ENCODE measurements at regions not wholly inside any gene's neighbourhood (a gene's known extent, or its start where the extent isn't known, plus 50 kb on each side); places are given as distances from the start of the nearest gene placed in this dataset.

DNA sequence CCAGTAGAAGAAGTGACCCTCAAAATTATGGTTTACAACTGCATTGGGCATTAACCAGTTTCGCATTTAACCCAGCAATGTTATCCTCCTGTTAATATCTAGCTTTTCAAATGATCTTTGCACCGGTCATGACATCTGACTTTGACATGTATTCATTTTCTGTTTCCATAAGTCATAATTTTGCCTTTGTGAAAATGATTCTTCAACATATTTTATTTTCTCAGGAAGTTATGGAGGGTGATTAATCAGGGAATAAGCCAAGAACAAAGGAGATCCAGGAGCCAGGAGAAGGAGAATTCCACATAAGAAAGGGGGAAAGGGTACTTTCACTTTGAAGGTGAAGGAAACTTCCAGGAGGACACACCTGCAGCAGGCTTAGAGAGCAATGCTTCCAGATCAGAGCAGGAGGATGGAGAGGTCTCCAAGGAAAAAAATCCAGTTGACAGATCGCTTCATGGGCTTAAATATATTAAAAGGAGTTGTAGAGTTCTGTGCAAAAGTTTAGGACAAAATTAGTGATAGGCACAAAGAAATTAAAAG, 92.1 kb upstream of the FAM3C start:
- DNase-seq: peak; percentile 29

- DNase-seq: no peak
These were observed 90.5 kb upstream of the FAM3C start for GRCh38 chr7:121486590-121486989.

GRCh38 chr7:121485467-121486243, 89.5 kb upstream of the FAM3C start:
- DNase-seq: no peak

DNA sequence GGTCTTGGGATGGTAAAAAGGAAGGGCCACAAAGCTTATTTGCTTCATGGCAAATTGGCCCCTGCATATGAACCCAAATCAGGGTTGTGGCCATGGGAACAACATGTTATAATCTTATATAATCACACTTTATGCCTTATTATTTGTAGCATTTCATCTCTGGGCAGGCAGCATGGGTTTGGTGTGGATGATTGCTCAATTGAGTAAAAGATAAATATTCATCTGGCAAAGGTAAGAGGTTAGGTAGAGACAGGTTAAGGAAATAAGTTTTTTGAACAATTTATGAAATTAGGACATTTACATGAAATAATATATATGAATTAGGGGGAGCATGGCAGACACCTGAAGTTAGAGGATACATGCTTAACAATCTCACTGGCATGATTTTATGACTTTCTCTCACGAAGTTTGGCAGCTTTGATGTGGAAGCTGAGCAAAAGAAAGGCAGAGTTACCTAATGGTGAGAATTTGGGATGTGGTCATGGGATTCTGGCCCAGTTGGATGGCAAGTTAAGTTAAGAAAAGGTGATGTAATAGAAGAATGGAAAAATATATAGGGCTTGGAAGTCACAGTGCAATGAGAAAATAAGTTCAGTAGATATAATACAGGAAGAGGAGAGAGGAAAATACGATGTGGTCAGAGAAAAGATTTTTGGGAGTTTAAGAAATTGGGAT, 88.1 kb upstream of the FAM3C start:
- no peak for DNase-seq

- DNase-seq: no peak
These were observed 84.6 kb upstream of the FAM3C start for GRCh38 chr7:121480566-121481335.

DNA sequence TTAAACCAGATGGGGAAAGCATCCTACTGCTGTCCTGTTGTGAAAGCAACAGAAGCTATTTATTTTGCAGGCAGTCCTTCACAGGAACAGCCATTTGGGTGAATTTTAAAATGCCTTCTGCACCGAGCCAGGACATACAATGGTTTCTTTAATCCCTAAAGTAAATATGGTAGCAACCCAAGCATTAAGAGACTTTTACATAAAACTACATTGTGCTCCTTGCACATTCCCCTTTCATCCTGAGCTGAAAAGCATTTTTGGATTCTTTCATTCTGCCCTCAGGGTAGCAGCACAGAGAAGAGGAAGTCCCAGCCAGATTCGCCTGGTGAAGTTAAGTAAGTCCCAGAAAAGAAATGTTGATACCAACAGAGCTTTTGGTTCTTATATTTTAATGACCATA, 84.0 kb upstream of the FAM3C start:
- no peak for DNase-seq

- no peak for DNase-seq
These were observed 83.4 kb upstream of the FAM3C start for GRCh38 chr7:121479466-121479865.

DNA sequence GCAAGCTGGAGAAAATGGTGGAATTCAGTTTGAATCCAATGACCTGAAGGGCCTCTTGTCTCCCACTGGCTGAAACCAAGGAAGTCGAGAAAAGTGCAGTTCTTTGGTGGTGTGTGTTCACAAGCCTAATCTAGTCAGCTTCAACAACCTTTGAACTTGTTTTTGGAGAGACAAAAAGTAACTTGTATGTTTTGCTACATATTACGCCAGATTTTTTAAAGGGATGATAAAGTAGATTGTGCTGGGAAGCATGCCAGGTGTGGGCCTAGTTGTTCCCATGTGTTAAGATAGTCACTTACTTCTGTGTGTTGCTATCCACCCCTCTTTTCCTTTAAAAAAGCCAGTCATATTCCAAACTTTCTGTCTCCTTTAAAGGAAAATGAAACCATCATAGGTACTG, 79.7 kb upstream of the FAM3C start:
- DNase-seq: no peak

DNA sequence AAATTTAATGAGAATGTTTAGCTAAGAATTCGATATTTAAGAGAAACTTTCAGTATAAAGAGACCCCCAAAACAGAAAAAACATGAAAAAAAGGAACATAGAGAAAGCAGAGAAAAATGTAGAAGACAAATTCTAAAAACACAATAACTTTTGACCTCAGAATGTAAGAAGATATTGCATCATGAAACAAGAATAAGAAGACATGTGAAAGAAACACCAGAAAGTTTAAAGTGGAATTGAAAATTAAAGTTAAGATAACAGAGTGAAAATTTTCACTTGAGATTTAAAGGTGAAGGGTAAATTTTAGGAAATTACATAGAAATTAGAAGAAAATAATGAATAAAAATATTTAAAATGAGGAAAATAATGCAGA, 78.2 kb upstream of the FAM3C start:
- DNase-seq: no peak

GRCh38 chr7:121473645-121474300, 77.7 kb upstream of the FAM3C start:
- DNase-seq: no peak

- no peak for DNase-seq
These were observed 70.3 kb upstream of the FAM3C start for GRCh38 chr7:121466455-121466854.

- no peak for DNase-seq
These were observed 63.0 kb upstream of the FAM3C start for GRCh38 chr7:121459148-121459547.

- DNase-seq: no peak
These were observed 60.8 kb upstream of the FAM3C start for GRCh38 chr7:121456785-121457359.

DNA sequence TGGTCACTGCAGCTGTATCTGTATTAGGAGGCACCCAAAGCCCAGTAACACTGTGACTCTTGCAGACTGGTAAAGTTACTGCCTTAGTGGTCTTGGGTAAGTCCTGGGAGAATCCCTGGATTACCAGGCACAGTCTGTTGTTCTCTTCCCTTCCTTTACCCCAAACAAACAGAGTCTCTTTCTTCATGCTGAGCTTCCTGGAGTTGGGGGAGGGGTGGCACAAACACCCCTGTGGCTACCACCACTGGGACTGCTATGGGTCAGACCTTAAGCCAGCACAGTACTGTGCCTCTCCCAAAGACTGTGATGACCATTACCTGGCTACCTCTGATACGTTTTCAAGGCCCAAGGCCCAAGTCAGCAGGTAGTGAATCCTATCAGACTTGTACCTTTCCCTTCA, 59.9 kb upstream of the FAM3C start:
- no peak for DNase-seq

GRCh38 chr7:121452389-121452788, 56.3 kb upstream of the FAM3C start:
- no peak for DNase-seq

DNA sequence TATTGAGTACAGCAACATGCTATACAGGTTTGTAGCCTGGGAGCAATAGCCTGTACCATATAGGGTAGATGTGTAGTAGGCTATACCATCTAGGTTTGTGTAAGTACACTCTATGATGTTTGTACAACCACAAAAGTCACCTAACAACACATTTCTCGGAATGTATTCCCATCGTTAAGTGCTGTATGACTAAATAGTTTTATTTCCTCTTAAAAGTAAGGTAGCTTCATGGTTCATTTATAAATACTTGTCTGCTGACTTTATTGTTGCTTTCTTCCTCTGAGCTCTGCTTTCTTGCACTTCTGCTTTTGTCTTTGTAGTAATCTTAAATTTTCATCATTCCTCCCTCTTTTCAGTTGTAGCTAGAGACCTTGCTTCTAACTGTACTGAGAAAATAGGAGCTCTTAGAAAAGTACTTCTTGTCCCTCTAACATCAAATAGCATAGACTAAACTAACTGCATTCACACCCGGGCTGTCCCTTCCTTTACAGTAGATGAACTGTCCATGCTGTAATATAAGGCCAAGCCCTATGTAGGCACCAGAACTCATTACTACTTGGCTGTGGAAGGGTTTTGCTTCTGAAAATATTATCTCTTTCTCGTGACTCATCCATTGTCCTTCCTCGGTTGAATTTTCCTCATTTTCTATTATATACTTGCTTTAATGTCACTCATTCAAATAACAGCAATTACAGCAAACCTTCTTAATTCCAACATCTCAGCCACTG, 55.4 kb upstream of the FAM3C start:
- no peak for DNase-seq

GRCh38 chr7:121450631-121451198, 54.6 kb upstream of the FAM3C start:
- no peak for DNase-seq

GRCh38 chr7:121449735-121450240, 53.7 kb upstream of the FAM3C start:
- DNase-seq: no peak

- DNase-seq: no peak
These were observed 53.2 kb upstream of the FAM3C start for GRCh38 chr7:121449329-121449728.

DNA sequence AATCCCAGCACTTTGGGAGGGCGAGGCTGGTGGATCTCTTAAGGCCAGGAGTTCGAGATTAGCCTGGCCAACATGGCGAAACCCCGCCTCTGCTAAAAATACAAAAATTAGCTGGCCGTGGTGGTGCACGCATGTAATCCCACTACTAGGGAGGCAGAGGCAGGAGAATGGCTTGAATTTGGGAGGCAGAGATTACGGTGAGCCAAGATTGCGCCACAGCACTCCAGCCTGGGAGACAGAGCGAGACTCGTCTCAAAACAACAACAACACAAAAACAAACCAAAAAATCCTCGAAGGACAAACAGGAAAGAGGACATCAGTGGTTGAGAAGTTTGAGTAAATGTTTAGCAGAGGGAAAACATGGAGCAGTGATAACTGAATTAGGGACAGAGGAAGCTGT, 52.3 kb upstream of the FAM3C start:
- no peak for DNase-seq

DNA sequence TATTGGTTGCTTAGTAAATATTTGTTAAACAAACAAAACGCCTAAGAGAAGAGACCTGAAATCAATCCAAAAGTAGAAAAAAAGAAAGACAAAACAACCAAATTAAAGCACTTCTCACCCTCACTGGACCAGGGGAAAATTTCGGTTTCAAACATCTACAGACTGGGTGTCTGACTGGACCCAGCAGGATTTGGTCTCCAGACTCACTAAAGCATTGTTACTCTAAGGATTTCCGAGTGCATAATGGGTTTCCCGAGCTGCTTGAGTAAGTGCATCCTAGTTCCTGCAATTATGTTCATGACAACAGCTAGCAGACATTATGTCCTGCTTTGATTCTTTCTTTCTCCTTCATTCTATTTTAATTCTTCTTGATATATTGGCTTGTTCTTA, 51.8 kb upstream of the FAM3C start:
- DNase-seq: peak; percentile 75

Measured in dermis blood vessel endothelial cell (primary cell).